ENCODE measurements at regions not wholly inside any gene's neighbourhood (a gene's known extent, or its start where the extent isn't known, plus 50 kb on each side); places are given as distances from the start of the nearest gene placed in this dataset.
"Not testable (repeated sequence)": the region's sequence is repeated elsewhere in the genome, so short reads cannot be mapped to it uniquely, and the experiment has no call there.

DNA sequence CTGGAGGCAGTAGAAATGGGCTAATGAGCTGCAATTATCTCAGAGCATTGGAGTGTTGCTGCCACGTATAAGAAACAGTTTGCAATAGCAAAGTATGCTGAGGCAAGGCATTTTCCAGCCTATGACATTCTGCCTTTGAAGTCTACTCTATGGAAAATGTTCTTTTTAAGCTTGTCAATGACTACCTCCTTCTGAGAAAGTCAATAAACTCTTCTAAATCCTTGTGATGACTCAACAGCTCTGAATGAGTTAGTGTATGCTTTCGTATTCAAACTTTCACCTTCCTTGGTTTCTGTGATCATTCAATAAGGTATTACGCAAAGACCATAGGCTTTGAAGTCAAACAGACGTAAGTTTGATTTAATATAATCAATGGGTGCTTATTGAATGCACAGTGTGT is 111.2 kb downstream of the CAPZA3 start:
- no peak for DNase-seq (ENCODE audit: low read depth, low spot score)

DNA sequence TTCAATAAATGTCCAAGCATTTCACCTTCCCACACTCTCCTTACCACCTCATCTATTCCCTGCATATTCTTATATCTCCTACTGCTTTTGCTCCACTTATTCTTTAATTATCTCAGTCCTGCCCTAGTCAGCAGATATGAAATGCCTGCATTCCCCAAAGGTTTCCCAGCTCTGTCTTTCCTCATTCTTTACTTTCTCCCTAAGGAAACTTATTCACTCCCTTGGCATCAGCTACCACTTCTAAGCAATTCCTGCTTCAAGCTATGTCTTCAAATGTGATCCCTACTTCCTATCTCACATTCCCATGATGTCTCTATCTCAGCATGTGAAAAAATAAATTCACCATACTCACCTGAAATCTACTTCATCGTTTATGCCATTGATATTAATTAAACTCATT is 111.8 kb downstream of the CAPZA3 start:
- DNase-seq (ENCODE audit: low read depth, low spot score): no peak

DNA sequence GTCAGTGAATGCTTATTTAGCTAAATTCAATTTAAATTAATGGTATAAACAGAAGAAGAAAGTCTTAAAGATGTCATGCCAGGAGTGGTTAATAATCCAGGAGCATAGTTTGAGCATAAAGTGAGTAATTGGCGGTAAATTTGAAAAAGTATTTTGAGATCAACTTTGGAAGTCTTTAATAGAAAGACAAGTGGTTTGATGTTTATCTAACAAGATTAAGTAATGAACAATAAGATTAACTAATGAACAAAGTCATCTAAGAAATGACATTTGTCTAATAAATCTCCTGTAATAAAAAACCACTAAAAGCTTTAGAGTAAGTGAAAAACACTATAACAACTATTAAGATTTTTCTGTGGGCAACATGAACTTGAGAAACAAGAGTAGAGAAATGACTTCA is 112.8 kb downstream of the CAPZA3 start:
- no peak for DNase-seq (ENCODE audit: low read depth, low spot score)

DNA sequence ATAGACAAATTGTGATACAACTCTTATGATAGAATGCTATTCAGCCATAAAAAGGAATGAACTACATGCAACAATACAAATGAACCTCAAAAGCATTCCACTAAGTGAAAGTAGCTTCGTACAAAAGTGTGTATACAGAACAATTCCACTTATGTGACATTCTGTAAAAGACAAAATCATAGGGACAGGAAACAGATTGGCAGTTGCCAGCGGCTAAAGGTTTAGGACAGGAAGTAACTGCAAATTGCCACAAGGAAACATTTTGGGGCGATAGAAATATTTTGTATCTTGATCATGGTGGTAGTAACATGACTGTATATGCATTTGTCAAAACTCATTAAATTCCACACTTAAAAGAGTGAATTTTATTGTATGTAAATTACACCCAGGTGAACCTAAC is 113.4 kb downstream of the CAPZA3 start:
- DNase-seq (ENCODE audit: low read depth, low spot score): no peak

DNA sequence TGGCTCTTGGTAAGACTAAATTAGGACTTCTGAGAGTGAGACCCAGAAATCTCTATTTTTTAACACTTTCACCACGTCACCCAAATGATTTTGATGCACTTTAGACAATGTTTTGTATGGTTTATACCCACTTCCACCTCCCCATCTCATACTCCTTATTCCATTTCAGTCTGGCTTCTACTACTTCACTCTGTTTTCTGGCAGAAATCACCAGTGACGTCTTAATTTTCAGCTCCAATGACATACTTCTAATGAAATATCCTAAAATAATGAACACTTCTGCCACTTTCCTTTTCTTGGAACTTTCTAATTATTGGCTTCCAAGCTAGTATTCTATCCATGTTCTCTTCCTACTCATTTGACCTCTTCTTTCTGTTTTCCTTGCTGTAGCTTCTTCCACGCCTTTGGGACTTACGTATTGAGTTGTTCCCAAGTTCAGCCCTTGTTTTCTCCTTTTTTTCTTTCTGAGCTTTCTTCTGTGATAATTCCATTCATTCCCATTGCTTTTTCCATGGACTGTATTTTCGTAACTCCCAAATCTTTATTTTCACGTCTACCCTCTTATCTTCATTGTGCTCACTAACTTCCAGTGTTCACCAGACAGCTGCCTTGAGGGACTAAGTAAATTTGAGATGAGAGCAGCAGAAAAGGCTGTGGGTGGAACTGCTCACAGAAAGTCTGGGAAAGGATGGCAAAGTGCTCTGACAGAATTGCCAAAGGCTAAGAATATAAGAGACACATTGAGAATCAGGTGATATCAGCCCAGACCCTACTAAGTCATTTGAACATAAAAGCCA is 115.8 kb downstream of the CAPZA3 start:
- DNase-seq (ENCODE audit: low read depth, low spot score): no peak

DNA sequence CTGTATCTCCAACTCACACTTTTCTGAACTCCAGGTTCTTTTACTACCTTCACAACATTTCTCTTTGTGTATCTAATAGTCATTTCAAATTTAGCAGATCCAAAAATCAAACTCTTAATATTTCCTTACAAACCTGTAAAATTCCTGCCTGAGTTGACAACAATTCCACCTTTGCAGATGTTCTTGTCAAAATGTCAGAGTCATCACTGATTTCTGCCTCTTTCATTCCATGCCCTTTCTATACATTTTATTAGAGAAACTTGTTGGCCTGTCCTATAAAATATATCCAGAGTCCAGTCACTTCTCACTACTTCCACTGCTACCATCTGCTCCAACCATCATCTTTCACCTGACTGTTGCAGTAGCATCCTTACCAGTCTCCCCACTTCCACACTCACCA is 119.7 kb downstream of the CAPZA3 start:
- no peak for DNase-seq (ENCODE audit: low read depth, low spot score)

DNA sequence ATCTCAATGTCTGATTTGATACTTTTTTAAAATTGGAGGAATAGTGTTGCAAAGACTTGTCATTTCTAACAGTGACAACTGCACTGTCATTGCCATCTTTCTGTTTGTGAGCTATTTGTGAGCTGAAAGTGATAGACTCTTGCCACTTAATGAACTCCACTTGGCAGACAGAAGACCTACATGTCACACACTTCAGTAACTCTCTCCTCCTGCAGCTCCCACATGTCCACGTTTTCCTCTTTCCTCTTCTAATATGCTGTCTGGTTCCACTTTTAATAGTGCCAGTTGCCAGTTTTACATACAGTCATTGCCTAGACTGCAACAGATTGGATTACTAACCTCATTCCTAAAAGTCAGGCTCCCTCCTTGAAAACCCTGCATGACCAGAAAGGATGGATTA is 121.5 kb downstream of the CAPZA3 start:
- DNase-seq (ENCODE audit: low read depth, low spot score): no peak

DNA sequence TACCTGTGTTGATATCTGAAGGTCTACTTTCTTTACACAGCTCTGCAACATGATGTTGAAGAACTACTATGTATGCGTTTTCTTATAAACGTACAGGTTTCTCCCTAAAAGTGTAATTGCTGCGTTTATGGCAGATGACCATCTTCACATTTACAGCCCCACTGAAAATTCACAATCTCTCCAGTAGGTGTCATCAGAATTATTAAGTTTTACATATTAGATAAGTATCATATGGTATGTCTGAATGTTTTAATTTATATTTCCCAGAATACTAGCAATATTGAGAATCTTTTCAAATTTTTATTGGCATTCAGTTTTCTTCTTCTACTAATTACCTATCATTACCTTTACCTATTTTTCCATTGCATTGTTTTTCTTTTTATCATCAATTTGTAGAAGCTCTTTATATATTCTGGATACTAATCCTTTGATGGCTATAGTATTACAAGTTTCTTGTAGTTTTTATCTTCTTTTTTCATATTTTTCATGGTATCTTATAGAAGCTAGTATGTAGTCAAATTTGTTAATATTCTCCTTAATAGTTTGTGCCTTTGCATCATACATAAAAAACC is 123.5 kb downstream of the CAPZA3 start:
- no peak for DNase-seq (ENCODE audit: low read depth, low spot score)

DNA sequence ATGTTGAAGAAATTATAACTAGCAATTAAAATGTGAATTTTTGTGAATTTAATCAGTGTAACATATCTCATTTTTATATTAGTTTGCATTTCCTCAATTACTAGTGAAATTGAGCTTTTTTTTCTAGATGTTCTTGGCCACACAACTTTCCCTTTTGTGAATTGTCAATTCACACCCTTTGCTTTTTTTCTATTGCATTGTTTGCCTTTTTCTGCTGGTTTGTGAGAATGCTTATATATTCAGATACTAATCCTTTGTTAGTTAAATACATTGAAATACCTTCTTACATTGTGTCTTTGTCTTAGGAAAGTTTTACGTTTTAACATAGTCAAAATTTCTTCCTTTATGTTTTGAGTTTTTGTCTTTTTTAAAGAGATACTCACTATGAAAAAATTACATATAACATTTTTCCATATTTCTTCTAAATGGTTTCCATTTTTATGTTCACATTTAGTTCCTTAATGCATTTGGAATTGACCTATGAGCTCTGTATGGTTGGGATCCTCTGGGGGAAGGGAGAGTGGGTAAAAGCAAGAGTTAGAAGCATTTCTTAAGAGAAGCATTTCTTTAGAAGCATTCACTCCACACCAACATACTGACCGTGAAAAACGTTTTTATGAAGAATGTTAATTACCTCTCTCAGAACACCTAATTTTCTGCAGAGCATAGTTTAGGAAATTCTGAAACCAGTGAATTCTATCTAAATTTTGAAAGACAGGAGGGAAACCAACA is 126.0 kb downstream of the CAPZA3 start:
- no peak for DNase-seq (ENCODE audit: low read depth, low spot score)

DNA sequence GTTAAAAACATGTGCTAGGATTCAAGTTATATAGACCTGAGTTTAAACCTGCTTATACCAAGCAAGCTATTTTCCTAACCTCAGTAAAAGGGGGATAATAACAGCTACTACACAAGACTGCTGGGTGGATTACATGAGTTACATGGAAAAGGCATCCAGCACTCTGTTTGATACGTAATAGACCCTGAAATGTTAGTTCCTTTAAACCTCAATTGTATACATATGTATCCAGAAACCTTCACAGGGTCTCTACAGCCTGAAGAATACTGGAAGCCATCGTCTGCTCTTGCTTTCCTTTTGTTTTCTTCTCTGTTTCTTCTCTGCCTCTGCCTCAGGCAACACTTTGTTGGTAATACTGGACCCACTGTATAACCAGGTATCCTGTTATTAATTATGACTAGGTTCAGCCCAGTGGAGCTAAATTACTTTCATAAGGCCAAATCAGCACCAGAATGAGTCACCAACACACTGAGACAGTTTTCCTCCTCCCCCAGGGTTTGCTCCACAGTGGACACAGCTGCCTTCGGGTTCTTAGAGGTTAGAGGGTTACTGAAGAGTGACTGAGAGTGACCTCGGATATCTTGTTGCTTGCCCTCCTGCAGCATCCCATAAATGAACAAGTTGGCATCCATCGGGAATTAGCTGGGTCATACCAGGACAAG is 127.1 kb downstream of the CAPZA3 start:
- peak; percentile 47 for DNase-seq (ENCODE audit: low read depth, low spot score)

DNA sequence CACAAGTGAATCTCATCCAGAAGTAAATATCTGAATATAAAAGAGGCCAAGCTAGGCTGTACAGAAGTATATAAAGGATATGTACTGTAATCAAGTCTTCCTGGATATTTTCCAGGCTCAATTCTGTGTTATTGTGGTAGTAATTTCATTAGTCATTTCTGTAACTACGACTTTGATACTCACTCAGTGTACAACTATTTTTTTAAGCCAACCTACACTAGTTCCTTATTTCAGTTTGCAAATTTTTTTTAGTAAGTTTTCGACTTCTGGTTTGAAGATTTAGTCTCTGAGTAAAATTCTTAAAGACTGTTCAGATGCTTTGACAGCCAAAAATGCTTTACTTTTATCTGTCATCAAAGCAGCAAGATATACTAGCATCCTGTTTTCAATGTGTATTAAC is 130.8 kb downstream of the CAPZA3 start:
- DNase-seq (ENCODE audit: low read depth, low spot score): no peak

DNA sequence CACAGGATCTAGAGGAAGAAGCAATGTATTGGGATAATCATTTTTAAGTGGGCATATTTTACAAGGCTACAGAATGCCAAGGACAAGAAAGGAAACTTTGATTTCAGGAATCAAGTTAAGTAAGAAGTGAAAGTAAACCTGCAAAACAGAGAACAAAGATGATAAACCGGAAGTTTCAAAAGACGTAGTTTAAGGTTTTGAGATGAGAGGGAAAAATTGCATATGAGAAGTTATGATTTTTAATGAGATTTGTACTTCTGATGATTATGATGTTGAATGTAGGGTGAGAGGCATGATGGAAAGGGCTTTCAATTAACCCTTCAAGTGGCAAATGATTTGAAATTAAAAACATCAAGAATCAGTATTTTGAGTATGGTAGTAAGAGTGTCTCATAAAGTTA is 134.9 kb downstream of the CAPZA3 start:
- DNase-seq (ENCODE audit: low read depth, low spot score): no peak

DNA sequence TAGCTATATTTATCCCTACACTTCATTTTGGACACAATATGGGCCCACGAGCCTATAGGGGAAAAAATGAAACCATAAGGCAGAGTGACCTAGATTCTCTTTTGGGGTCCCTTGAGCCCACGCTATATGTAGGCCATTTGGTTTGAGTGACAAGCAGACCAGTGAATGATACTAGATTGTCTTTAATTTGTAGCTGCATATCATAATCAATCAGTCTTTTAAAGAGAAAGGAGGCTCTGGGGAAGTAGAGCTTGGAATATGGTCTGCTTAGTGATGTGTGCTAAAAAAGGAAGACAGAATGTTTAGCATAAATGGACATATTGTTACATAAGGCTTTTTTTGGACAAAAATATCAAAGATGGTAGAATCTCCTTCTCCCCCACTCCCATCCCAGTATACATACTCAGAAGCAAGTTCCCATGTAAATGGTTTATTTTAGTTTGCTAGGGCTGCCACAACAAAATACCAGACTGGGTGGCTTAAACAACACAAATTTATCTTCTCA is 140.8 kb downstream of the CAPZA3 start:
- no peak for DNase-seq (ENCODE audit: low read depth, low spot score)

DNA sequence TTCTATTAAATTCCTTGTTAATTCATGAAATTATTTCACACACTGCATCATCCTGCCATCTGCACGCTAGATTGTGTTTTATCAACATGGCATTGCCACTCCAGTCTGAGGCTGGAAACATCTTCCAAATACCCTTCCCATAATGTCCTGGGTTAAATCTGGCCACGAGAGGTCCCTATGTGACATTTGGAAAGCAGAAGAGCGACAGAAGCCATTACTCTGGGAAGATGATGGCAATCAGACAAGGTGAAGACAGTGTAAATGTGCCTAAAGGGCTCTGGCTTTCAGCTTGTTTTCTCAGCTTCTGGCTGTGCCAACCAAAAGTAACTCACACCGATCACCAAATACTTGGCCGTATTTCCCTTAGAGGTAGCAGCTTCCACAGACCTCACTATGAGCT is 144.8 kb downstream of the CAPZA3 start:
- DNase-seq (ENCODE audit: low read depth, low spot score): no peak

DNA sequence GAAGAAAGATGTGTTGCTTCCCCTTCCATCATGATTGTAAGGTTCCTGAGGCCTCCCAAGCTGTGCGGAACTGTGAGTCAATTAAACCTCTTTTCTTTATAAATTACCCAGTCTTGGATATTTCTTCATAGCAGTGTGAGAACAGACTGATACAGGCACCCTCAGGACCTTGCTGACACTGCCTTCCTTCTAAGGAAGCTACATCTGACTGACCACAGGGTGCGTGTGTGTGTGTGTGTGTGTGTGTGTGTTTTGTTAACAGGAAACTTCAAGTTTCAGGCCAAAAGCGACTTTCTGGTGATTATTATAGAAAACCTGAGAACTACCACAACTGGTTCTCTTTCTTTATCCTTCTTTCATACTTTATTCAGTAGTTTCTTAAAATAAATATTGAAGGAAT is 149.0 kb downstream of the CAPZA3 start:
- peak; percentile 20 for DNase-seq (ENCODE audit: low read depth, low spot score)

DNA sequence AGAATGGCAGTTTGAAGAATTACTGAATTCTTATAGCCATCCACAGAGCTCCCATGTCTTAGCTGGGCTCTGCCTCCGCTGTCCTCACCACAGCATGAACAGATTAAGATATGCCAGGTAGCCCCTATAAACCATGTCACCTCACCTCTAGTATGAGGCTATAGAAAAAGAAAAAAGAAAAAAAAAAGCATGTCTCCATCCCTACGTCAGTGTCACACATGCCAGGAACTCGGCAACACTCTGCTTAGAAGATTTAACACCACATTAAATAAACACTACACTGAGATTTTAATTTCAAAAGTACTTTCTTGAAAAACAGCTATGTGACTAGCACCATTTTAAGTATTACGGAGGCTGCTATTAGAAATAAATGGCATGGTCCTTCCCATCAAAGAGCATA is 149.4 kb downstream of the CAPZA3 start:
- DNase-seq (ENCODE audit: low read depth, low spot score): no peak

DNA sequence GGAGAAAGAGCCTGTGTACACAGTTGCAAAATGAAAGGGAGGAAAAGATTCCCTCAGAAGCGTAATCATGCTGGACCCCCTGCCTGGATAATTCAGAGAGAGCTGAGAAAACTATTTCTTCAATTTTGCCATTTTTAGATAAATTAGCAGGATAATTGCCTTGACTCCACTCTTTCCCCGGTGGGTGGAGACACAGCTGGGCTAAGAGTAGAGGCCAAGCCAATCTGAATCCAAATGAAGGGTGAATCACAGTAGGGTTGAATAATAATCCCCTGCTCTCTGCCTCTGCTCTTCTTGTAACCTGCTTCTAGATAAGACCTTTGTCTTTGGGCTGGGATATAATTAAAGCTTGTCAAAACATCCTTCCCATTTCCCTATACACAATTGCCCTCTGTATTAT is 150.1 kb downstream of the CAPZA3 start:
- DNase-seq (ENCODE audit: low read depth, low spot score): no peak

DNA sequence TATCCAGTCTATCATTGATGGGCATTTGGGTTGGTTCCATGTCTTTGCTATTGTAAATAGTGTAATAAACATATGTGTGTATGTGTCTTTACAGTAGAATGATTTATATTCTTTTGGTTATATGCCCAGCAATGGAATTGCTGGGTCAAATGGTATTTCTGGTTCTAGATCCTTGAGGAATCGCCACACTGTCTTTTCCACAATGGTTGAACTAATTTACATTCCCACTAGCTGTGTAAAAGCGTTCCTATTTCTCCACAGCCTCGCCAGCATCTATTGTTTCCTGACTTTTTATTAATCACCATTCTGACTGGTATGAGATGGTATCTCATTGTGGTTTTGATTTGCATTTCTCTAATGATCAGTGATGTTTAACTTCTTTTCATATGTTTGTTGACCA is 152.7 kb downstream of the CAPZA3 start:
- DNase-seq (ENCODE audit: low read depth, low spot score): not testable (repeated sequence)

DNA sequence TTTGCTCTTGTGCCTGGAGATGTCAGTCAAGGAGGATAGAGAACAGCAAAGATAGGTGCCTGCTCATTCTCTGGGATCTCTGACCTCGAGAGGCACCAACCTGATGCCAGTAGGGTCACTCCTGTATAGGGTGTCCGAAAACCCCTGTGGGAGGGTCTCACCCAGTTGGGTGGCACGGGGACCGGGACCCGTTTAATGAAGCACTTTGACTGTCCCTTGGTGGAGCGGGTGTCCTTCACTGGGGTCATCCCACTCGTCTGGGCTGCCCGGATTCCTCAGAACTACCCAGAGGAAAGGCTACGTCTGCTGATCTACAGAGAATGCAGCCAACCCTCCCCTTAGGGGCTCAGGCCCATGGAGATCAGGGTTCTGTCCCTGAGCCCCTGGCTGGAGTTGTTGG is 157.6 kb downstream of the CAPZA3 start:
- DNase-seq (ENCODE audit: low read depth, low spot score): no peak

DNA sequence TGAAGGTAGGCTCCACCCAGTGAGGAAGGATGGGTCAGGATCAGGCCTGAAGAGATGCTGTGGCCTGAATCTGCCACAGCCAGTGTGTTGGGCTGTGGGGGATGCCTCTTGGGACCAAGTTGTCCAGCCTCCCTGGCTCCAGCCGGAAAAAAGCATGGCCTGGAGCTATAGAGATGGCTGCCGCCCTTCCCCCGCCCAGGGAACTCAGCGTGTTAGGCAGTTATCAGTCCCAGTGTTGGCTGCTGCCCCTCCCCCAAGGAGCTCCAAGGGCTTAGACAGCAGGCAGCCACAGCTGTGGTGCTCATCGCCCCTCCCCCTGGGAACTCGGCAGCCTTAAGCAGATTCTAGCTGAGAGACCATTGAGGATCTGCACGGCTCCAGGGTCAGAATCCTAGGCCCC is 158.0 kb downstream of the CAPZA3 start:
- no peak for DNase-seq (ENCODE audit: low read depth, low spot score)

DNA sequence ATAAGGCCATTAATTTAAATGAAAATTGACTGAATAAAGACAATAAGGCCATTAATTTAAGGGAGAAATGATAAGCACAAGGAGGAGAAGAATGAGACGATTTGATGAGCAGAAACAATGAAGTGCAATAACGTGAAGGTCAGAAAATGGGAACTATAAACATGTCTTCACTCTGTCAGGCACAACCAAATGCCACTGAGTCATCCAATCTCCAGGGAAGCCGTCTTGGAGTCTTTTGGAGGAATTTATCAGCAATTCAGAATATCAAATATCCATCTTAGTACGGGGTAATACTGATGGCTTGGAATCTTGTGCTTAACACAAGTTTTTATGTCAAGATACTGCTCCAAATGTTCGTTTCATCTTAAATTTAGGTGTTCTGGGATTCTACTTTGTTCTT is 159.9 kb downstream of the CAPZA3 start:
- DNase-seq (ENCODE audit: low read depth, low spot score): no peak

DNA sequence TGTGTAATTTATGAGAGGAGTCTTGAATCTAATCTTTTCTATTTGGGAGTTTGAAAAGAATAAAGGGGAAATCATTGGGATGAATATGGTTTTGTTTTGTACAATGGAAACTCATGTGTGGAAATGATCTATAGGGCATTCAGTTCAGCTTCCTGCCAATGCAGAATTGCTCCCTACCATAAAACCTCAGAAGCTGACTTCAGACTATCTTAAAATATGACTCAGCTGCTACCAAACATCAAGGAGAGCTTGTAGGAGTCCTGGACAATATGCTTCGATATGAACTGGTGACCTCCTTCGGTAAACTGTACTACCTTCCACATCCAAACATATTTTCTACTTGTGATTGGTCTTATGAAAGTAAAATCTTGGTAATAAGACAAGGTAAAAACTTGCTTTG is 160.6 kb downstream of the CAPZA3 start:
- DNase-seq (ENCODE audit: low read depth, low spot score): no peak

All from brain pericyte (primary cell).